ENCODE measurements at regions not wholly inside any gene's neighbourhood (a gene's known extent, or its start where the extent isn't known, plus 50 kb on each side); places are given as distances from the start of the nearest gene placed in this dataset.

- H3K27ac ChIP-seq (ENCODE audit: low read length), result no peak overlapping the region
- H3K36me3 ChIP-seq (ENCODE audit: insufficient read depth, low read length), result no peaks in the 10 kb centered on the region
- H3K4me2 ChIP-seq (ENCODE audit: low read length), result no peak overlapping the region
- no peak for TF ChIP-seq CTCF (IDR thresholded peaks at IDR 0.05; ENCODE audit: poor library complexity, severe bottlenecking)
- no peak for TF ChIP-seq RAD21 (conservative IDR thresholded peaks at IDR 0.05)
- no peak overlapping the region for H2AFZ ChIP-seq (ENCODE audit: low read depth, low read length)
- no peaks in the 10 kb centered on the region for H4K20me1 ChIP-seq (ENCODE audit: insufficient read depth)
- H3K27me3 ChIP-seq (ENCODE audit: insufficient read depth, low read depth, low read length), result no peaks in the 10 kb centered on the region
- no peak overlapping the region for H3K9ac ChIP-seq (ENCODE audit: low read length)
- H3F3A ChIP-seq (ENCODE audit: insufficient read depth, low read length, poor library complexity, severe bottlenecking), result no peaks in the 10 kb centered on the region
- H3K4me3 ChIP-seq (ENCODE audit: low read length), result no peak overlapping the region
- H3K9me2 ChIP-seq (ENCODE audit: insufficient read depth, low read length), result no peaks in the 10 kb centered on the region
- H3K79me2 ChIP-seq (replicated peaks; ENCODE audit: insufficient read depth, low read length), result no peaks in the 10 kb centered on the region
- H3K9me3 ChIP-seq (ENCODE audit: low read length), result no peaks in the 10 kb centered on the region
These were observed 145.6 kb upstream of the NFE2L3 start for GRCh38 chr7:26006426-26006825.

- no peaks in the 10 kb centered on the region for H3K36me3 ChIP-seq (ENCODE audit: insufficient read depth, low read length)
- H3K9ac ChIP-seq (ENCODE audit: low read length), result no peak overlapping the region
- TF ChIP-seq POLR2AphosphoS5 (IDR thresholded peaks at IDR 0.05), result no peak
- TF ChIP-seq EZH2 (IDR thresholded peaks at IDR 0.05; ENCODE audit: borderline replicate concordance, insufficient read depth, low read length, poor library complexity, severe bottlenecking), result no peak
- TF ChIP-seq MXI1 (conservative IDR thresholded peaks at IDR 0.05; ENCODE audit: poor library complexity, severe bottlenecking), result no peak
- TF ChIP-seq SMC3 (conservative IDR thresholded peaks at IDR 0.05; ENCODE audit: poor library complexity), result no peak
- TF ChIP-seq CTCF (IDR thresholded peaks at IDR 0.05; ENCODE audit: poor library complexity, severe bottlenecking), result no peak
- TF ChIP-seq RAD21 (conservative IDR thresholded peaks at IDR 0.05), result no peak
- TF ChIP-seq EP300 (conservative IDR thresholded peaks at IDR 0.05; ENCODE audit: poor library complexity, severe bottlenecking), result no peak
- TF ChIP-seq TAF1 (IDR thresholded peaks at IDR 0.05; ENCODE audit: low read depth), result no peak
- TF ChIP-seq REST (IDR thresholded peaks at IDR 0.05; ENCODE audit: borderline replicate concordance), result no peak
- H3K9me2 ChIP-seq (ENCODE audit: insufficient read depth, low read length), result no peaks in the 10 kb centered on the region
- H3K4me3 ChIP-seq (ENCODE audit: low read length), result no peak overlapping the region
- H3K27ac ChIP-seq (ENCODE audit: low read length), result no peak overlapping the region
- no peak overlapping the region for H3K4me2 ChIP-seq (ENCODE audit: low read length)
- H2AFZ ChIP-seq (ENCODE audit: low read depth, low read length), result no peak overlapping the region
- no peaks in the 10 kb centered on the region for H3K9me3 ChIP-seq (ENCODE audit: low read length)
- no peaks in the 10 kb centered on the region for H3F3A ChIP-seq (ENCODE audit: insufficient read depth, low read length, poor library complexity, severe bottlenecking)
- H4K20me1 ChIP-seq (ENCODE audit: insufficient read depth), result no peaks in the 10 kb centered on the region
- no peaks in the 10 kb centered on the region for H3K79me2 ChIP-seq (replicated peaks; ENCODE audit: insufficient read depth, low read length)
- no peaks in the 10 kb centered on the region for H3K27me3 ChIP-seq (ENCODE audit: insufficient read depth, low read depth, low read length)
These were observed 144.5 kb upstream of the NFE2L3 start for GRCh38 chr7:26007510-26007909.

Measured in neural cell (in vitro differentiated cells).